HAP-1 (cell line): ENCODE measurements at regions not wholly inside any gene's neighbourhood (a gene's known extent, or its start where the extent isn't known, plus 50 kb on each side); places are given as distances from the start of the nearest gene placed in this dataset.

ENCODE experiments used
- DNase-seq, 2 experiments: peaks; one replicate each; pipeline ENCODE4 v3.0.0-alpha.2; 2016 to 2020; ENCODE audit warnings: low spot score in 2 of 2
- H3K27me3 ChIP-seq: fragments of 250-450 bp; sonication (Bioruptor Pico); 2 replicates; pipeline ENCODE4 v1.5.1; 2020; ENCODE audit warnings: low read depth, mild to moderate bottlenecking, moderate library complexity
- H3K36me3 ChIP-seq: fragments of 250-450 bp; sonication (Bioruptor Pico); replicated peaks from 2 replicates; pipeline ENCODE4 v1.5.1; 2020; ENCODE audit warnings: mild to moderate bottlenecking
- H3K4me1 ChIP-seq: fragments of 250-450 bp; sonication (Bioruptor Pico); 2 replicates; pipeline ENCODE4 v1.5.1; 2020; ENCODE audit warnings: mild to moderate bottlenecking
- H3K4me3 ChIP-seq: fragments of 250-450 bp; sonication (Bioruptor Pico); 2 replicates; pipeline ENCODE4 v1.5.1; 2020; ENCODE audit warnings: mild to moderate bottlenecking, moderate library complexity
- H3K9me3 ChIP-seq: fragments of 250-450 bp; sonication (Bioruptor Pico); 2 replicates; pipeline ENCODE4 v1.5.1; 2020; ENCODE audit warnings: mild to moderate bottlenecking, moderate library complexity
- in situ Hi-C: fragments of 300-500 bp; cut with MboI; formaldehyde crosslinking; loops from 3 replicates; pipeline ENCODE4 v1.14.3; 2020; ENCODE audit warnings: low sequenced_read_pairs, inconsistent platforms, mixed read lengths

DNA sequence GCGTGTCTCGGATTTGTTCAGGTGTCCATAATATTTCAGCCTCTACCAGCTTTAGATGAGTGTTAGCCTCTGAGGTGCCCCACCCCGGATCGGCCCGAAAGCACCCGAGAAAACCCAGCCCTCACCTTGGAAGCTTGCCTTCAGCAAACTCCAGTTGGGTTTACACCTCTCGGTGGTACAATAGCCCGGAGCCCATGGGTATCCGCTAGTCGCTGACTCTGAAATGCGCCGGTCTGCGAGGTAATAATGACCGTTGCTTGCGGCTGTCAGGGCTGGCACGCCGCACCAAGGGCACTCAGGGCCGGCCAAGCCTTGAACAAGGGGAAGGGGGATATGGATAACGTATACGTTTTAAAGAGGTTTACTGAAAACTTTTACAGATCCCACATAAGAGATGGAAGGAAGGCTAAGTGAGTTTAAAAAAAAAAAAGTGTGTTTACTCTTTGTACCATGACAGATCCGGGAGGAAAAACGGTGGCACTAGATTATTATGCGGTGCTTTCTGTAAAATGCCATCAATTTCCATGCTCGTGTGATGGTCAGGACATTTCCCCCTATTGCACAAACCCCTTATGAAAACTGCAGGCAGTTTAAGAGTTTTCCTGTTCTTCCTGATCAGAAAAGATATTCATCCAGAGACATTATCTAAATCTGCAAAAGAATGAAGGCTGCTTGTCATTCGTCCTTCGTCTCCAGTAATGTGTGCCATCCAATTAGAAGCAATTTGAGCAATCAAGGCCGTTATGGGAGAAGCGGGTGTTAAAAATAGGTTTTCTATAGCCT, 124.2 kb downstream of the TMEM161B start:
- in situ Hi-C loops = loop anchor here (5.0 to 25.0 kb wide), 2 partner anchors 357 to 533 kb away; no protein-coding TSS in a partner anchor
- Histone ChIP-seq H3K4me3 (no peak overlapping the region), H3K4me1 (peaks cover 17% of the 10 kb centered on the region), H3K27me3 (no peaks in the 10 kb centered on the region), H3K9me3 (no peaks in the 10 kb centered on the region), H3K36me3 (no peaks in the 10 kb centered on the region)
- no peak for DNase-seq

DNA sequence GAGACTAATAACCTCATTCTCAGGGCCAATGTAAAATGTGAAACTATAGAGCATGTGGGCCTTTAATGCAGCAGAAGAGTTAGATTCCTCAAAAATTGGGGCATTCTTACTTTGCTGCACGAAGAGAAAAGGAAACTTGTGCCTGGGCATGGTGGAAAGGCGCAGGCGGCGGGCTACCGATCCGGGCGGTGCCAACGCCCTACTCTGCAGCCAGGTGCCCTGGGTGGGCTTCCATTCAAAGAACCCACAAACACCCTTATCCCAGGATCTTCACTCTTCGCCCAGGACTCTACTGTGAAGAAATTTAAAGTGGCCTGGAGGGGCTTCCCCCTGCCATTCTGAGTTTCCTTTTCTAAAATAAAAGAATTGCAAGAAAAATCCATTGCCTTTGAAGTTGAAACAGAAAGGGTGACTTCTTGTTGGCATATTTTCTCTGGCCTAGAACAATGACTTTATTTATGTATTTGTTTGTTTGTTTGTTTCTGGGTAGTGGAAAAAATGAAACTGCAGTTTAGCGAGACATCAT, 124.9 kb downstream of the TMEM161B start:
- no peaks in the 10 kb centered on the region for H3K36me3 ChIP-seq
- no peak overlapping the region for H3K4me3 ChIP-seq
- H3K4me1 ChIP-seq = peaks cover 17% of the 10 kb centered on the region
- in situ Hi-C loops = loop anchor here (5.0 to 25.0 kb wide), 2 partner anchors 356 to 534 kb away; no protein-coding TSS in a partner anchor
- no peaks in the 10 kb centered on the region for H3K9me3 ChIP-seq
- H3K27me3 ChIP-seq = no peaks in the 10 kb centered on the region
- no peak for DNase-seq

DNA sequence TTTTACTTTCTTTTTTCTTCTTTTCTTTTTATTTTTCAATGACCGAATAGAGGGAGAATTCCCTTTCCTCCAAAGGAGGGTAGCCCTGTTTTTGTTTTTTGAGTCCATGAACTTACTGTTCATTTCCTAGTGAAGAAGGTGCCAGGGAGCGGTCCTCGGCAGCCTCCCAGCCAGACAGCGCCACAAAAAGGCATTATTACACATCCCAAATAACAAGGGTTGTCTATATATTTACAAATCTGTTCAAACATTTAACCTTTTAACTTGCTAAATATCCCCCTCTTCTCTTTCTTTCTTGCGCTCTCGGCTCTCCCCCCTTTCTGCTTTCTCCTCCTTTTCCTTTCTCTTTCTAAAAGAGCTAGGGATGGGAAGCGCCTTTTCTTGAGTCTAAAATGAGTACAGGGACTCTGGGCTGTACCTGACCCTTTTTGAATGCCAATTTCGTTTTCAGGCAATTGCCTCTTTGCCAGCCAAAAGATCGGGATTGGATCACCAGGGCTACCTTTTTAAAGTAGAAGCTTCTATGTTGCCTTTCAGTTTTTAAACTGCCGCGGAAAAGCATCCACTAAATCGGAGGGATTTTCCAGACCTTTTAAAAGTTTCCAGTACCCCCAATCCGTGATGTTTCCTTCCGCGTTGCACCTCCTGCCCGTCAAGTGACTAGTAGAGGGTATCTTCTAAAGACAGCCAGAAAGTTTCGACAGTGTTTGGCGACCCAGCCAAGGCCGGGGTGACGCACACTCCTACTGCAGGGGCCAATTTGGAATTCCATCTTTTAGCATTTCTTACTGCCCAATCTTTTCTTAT, 125.6 kb downstream of the TMEM161B start:
- no peaks in the 10 kb centered on the region for H3K9me3 ChIP-seq
- no peaks in the 10 kb centered on the region for H3K27me3 ChIP-seq
- in situ Hi-C loops = loop anchor here (5.0 to 25.0 kb wide), 2 partner anchors 356 to 534 kb away; no protein-coding TSS in a partner anchor
- no peak overlapping the region; the same call in 1 of the 2 replicates for H3K4me3 ChIP-seq
- peaks cover 17% of the 10 kb centered on the region for H3K4me1 ChIP-seq
- H3K36me3 ChIP-seq = no peaks in the 10 kb centered on the region
- no peak for DNase-seq

DNA sequence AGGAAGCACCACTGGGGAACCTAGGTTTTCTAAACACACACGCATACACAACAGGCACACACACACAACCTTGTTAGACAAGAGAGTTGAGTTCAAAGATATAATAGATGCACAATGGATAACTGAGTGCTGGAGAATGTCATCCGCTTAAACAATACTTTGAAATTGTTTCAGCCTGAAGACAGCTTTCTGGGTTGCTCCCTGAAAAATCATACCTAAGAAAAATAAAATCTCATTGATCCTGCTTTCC, 126.1 kb downstream of the TMEM161B start:
- no peak for DNase-seq
- Histone ChIP-seq H3K27me3 (no peaks in the 10 kb centered on the region), H3K36me3 (no peaks in the 10 kb centered on the region), H3K9me3 (no peaks in the 10 kb centered on the region), H3K4me1 (peaks cover 17% of the 10 kb centered on the region), H3K4me3 (peak overlapping the region; percentile 33)
- in situ Hi-C loops = loop anchor here (5.0 to 25.0 kb wide), 2 partner anchors 355 to 535 kb away; no protein-coding TSS in a partner anchor

DNA sequence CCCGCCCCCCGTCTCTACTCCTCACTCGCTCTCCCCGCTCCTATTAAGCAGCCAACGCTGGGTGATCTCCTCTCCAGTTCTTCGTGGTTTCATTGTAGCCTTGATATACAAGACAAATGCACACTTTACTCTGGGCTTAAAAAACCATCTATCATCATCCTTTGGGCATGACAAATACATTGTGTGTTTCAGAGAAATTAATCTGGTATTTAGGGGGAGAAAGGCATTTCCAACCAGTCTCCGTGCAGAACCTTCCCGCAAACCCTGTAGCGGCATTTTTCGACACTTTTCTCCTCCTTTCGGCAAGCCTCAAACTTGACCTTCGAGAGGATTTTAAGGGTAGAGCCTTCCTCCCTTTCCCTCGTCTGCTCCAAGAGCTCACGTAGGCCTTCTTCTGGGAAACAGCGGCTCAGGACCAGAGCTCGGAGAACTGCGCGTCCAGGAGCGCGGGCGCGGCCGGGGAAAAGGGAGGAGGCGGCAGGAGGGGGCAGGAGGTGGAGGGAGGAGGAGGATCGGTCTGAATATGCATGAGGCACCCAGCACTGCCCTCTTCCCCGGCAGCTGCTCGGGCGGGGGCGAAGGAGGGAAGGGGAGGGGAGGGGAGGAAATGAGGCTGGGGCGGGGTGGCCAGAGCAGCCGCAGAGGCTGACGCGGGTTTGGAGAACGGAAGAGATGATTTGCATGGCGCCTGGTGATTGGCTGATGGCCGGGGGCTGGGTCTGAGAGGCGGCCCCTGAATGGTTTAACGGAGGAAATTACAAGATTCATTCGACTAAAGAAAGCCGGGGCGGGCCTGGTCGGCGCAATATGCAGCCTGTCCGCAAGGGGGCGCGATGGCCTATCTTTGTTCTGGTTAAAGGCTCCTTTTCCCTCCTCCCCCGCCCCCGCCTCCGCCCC, 127.5 kb downstream of the TMEM161B start:
- in situ Hi-C loops = loop anchor here (5.0 to 25.0 kb wide), 2 partner anchors 354 to 536 kb away; no protein-coding TSS in a partner anchor
- Histone ChIP-seq H3K36me3 (no peaks in the 10 kb centered on the region), H3K4me3 (peak overlapping the region; percentile 29), H3K4me1 (peaks cover 17% of the 10 kb centered on the region), H3K9me3 (no peaks in the 10 kb centered on the region), H3K27me3 (no peaks in the 10 kb centered on the region)
- peak; percentile 96 to 98 for DNase-seq

DNA sequence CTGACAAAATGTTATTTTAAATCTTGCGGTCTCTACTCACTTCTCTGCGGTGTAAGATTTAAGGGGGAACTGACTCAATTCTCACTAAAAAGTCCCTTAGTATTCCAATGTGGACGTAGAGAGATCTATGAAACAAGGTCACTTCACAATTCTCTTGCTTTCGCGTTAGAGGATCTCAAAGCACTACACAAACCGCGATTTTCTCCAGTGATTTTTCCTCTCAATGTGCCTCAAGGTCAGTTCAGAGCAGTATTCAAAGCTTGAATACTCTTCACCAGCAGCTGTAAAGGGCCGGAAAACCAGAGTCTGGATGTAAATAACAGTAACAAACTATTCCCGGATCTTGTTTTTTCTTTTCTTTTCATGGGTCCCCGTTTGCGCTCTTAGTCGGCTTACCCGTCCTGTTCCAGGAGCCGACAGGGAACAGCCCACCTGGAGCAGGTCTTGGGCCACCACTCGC, 128.2 kb downstream of the TMEM161B start:
- Histone ChIP-seq H3K4me3 (peak overlapping the region; percentile 29), H3K4me1 (peaks cover 17% of the 10 kb centered on the region), H3K27me3 (no peaks in the 10 kb centered on the region), H3K9me3 (no peaks in the 10 kb centered on the region), H3K36me3 (no peaks in the 10 kb centered on the region)
- in situ Hi-C loops = loop anchor here (5.0 to 25.0 kb wide), 2 partner anchors 353 to 537 kb away; no protein-coding TSS in a partner anchor
- peak in 1 of 2 experiments; percentile 4 for DNase-seq

DNA sequence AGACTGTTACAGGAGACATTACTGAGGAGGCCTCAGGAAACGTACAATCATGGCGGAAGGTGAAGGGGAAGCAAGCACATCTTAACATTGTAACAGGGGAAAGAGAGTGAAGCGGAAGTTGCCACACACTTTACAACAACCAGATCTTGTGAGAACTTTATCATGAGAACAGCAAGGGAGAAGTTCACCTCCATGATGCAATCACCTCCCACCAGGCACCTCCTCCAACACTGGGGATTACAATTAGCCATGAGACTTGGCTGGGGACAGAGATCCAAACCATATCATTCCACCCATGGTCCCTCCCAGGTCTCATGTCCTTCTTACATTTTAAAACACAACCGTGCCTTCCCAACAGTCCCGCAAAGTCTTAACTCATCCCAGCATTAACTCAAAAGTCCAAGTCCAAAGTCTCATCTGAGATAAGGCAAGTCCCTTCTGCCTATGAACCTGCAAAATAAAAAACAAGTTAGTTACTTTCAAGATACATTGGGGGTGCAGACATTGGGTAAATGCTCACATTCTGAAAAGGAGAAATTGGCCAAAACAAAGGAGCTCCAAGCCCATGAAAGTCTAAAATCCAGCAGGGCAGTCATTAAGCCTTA, 138.3 kb downstream of the TMEM161B start:
- no peak for DNase-seq
- Histone ChIP-seq H3K4me1 (no peaks in the 10 kb centered on the region), H3K4me3 (no peak overlapping the region), H3K9me3 (no peaks in the 10 kb centered on the region), H3K36me3 (no peaks in the 10 kb centered on the region), H3K27me3 (no peaks in the 10 kb centered on the region)
- in situ Hi-C loops = loop anchor here (25.0 kb wide), 1 partner anchor 343 kb away; no protein-coding TSS in a partner anchor

DNA sequence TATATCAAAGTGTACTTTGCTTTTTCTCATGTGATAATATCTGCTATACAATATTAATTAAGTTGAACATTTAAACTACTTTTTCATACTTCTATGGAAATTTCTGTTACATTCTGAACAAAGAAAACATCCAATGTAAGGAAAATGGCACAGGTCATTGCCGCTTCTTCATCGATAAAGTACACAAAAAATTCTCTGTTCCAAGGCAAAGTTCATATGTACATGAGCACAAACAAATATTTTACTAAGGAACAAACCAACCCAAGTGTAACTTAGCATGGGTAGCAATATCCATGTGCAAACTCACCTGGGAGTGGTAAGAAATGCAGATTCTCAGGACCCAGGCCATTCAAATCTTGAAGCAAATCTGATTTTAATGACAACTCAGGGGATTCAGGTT, 139.8 kb downstream of the TMEM161B start:
- no peaks in the 10 kb centered on the region for H3K9me3 ChIP-seq
- H3K36me3 ChIP-seq = no peaks in the 10 kb centered on the region
- no peak overlapping the region for H3K4me3 ChIP-seq
- H3K4me1 ChIP-seq = no peaks in the 10 kb centered on the region
- no peak for DNase-seq
- in situ Hi-C loops = loop anchor here (25.0 kb wide), 1 partner anchor 342 kb away; no protein-coding TSS in a partner anchor
- H3K27me3 ChIP-seq = no peaks in the 10 kb centered on the region

DNA sequence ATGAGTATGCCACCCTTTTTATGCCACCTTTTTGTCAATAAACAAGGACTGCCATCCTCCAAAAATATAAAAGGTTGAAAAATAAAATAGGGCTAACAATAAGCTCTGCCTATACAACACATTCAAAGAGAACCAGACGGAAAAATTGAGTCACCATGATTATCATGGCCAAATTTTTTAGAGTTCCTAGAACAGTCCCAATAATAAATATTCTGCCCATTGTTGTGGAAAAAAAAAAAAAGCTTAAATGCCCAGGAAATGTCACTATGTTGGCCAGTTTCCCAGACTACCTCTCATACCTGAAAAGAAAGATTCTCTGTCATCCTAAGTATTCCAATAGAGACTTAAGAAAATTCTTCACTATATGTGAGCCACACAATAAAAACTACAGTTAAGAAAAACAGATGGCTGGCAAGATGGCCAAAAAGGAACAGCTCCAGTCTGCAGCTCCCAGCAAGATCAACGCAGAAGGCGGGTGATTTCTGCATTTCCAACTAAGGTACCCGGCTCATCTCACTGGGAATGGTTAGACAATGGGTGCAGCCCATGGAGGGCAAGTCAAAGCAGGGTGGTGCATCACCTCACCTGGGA, 149.0 kb downstream of the TMEM161B start:
- in situ Hi-C loops = no loop called here
- no peak for DNase-seq

DNA sequence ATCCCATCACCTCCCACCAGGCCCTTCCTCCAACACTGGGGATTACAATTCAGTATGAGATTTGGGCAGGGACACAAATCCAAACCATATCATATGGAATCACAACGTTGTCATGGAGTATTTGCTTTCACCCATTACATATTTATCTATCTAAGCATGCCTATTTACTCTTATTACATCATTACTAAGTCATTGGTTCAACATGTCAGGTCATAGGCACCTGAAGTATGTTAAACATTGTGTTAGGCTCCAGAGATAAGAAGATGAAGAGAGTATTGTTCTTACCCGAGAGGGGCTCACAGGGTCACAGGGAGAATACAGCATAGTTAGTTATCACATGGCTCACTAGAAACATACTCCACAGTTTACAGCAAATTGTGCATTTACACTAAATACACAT, 150.5 kb downstream of the TMEM161B start:
- no peak for DNase-seq
- Histone ChIP-seq H3K4me1 (no peaks in the 10 kb centered on the region), H3K4me3 (no peak overlapping the region), H3K36me3 (no peaks in the 10 kb centered on the region), H3K27me3 (no peaks in the 10 kb centered on the region), H3K9me3 (no peaks in the 10 kb centered on the region)
- in situ Hi-C loops = no loop called here

More for the DNA sequence above, 149.0 kb downstream of the TMEM161B start:
- no peaks in the 10 kb centered on the region for H3K9me3 ChIP-seq
- no peaks in the 10 kb centered on the region for H3K36me3 ChIP-seq
- H3K4me1 ChIP-seq = no peaks in the 10 kb centered on the region
- H3K27me3 ChIP-seq = no peaks in the 10 kb centered on the region
- no peak overlapping the region for H3K4me3 ChIP-seq

DNA sequence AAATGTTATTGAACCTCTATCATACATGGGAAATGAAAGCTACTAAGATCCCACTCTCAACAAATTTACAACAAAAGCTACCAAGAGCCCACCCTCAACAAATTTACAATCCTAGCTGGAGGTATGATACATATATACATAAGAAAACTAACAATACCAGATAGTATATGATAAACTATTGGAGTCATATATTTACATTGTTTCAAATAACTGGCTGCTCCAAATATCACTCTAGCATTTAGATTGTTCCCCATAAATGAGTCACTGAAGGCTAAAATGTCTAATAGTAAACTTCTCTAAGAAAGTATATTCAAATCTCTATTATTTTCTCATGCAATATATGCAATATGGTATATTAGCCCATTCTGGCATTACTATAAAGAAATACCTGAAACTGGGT, 151.1 kb downstream of the TMEM161B start:
- H3K4me3 ChIP-seq = no peak overlapping the region
- H3K4me1 ChIP-seq = no peaks in the 10 kb centered on the region
- H3K9me3 ChIP-seq = no peaks in the 10 kb centered on the region
- in situ Hi-C loops = no loop called here
- no peaks in the 10 kb centered on the region for H3K27me3 ChIP-seq
- H3K36me3 ChIP-seq = no peaks in the 10 kb centered on the region
- DNase-seq = no peak

DNA sequence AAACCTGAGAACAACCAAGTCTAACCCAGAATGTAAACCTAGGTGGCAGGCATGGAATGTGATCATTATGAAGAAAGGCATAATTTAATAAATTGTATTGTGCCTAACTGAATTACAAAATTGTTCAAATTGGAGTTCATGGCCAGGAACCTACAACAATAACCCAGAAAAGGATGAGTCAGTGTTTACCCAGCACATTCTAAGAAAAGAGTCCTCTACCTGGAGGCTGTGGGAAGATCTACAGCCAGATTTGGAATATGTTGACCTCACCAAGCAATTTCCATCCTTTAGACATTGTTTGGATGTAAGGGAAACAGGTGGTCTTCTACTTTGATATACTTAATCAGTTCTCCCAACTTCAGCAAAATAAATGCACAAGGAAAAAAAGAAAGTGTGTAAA, 152.2 kb downstream of the TMEM161B start:
- Histone ChIP-seq H3K36me3 (no peaks in the 10 kb centered on the region), H3K4me3 (no peak overlapping the region), H3K27me3 (no peaks in the 10 kb centered on the region), H3K9me3 (no peaks in the 10 kb centered on the region), H3K4me1 (no peaks in the 10 kb centered on the region)
- DNase-seq = no peak
- in situ Hi-C loops = no loop called here
